ENCODE measurements at regions not wholly inside any gene's neighbourhood (a gene's known extent, or its start where the extent isn't known, plus 50 kb on each side); places are given as distances from the start of the nearest gene placed in this dataset.

- Histone ChIP-seq H3K36me3 (ENCODE audit: insufficient read depth, low read length) (no peaks in the 10 kb centered on the region), H3K27ac (ENCODE audit: low read depth, low read length) (no peak overlapping the region), H2AFZ (ENCODE audit: low read length) (no peak overlapping the region), H3K27me3 (ENCODE audit: insufficient read depth, low read length) (no peaks in the 10 kb centered on the region), H3K4me1 (ENCODE audit: insufficient read depth, low read length) (peaks cover 16% of the 10 kb centered on the region), H4K20me1 (ENCODE audit: insufficient read depth, low read length) (no peaks in the 10 kb centered on the region), H3K79me2 (ENCODE audit: insufficient read depth, low read length) (no peaks in the 10 kb centered on the region), H3K9me3 (ENCODE audit: low read depth, low read length) (no peaks in the 10 kb centered on the region), H3K4me2 (ENCODE audit: insufficient read depth, low read length) (no peak overlapping the region), H3K4me3 (ENCODE audit: insufficient read depth, low read length) (no peak overlapping the region)
- TF ChIP-seq CTCF (IDR thresholded peaks at IDR 0.05; ENCODE audit: extremely low read depth, low read depth, low read length) = no peak
- DNase-seq (ENCODE audit: insufficient read length, low spot score, missing footprints) = no peak
Measured at GRCh38 chrX:10773318-10773717, 152.9 kb upstream of the MID1 start.

- no peak overlapping the region for H3K27ac ChIP-seq (ENCODE audit: low read depth, low read length)
- no peak overlapping the region for H3K4me3 ChIP-seq (ENCODE audit: insufficient read depth, low read length)
- no peak for DNase-seq (ENCODE audit: insufficient read length, low spot score, missing footprints)
- H3K9me3 ChIP-seq (ENCODE audit: low read depth, low read length) = no peaks in the 10 kb centered on the region
- H2AFZ ChIP-seq (ENCODE audit: low read length) = no peak overlapping the region
- no peaks in the 10 kb centered on the region for H3K79me2 ChIP-seq (ENCODE audit: insufficient read depth, low read length)
- no peaks in the 10 kb centered on the region for H4K20me1 ChIP-seq (ENCODE audit: insufficient read depth, low read length)
- H3K4me2 ChIP-seq (ENCODE audit: insufficient read depth, low read length) = no peak overlapping the region
- no peaks in the 10 kb centered on the region for H3K36me3 ChIP-seq (ENCODE audit: insufficient read depth, low read length)
- no peak for TF ChIP-seq CTCF (IDR thresholded peaks at IDR 0.05; ENCODE audit: extremely low read depth, low read depth, low read length)
- no peaks in the 10 kb centered on the region for H3K27me3 ChIP-seq (ENCODE audit: insufficient read depth, low read length)
- H3K4me1 ChIP-seq (ENCODE audit: insufficient read depth, low read length) = no peaks in the 10 kb centered on the region
Measured at GRCh38 chrX:10781847-10782530, 161.6 kb upstream of the MID1 start.

- TF ChIP-seq CTCF (IDR thresholded peaks at IDR 0.05; ENCODE audit: extremely low read depth, low read depth, low read length) = no peak
Measured at GRCh38 chrX:10783451-10783995, 163.1 kb upstream of the MID1 start.

GRCh38 chrX:10787264-10787663 lies 166.9 kb upstream of the MID1 start:
- H3K27ac ChIP-seq (ENCODE audit: low read depth, low read length) = no peak overlapping the region
- no peak overlapping the region for H3K4me3 ChIP-seq (ENCODE audit: insufficient read depth, low read length)
- no peaks in the 10 kb centered on the region for H3K27me3 ChIP-seq (ENCODE audit: insufficient read depth, low read length)
- no peaks in the 10 kb centered on the region for H3K9me3 ChIP-seq (ENCODE audit: low read depth, low read length)
- no peaks in the 10 kb centered on the region for H3K36me3 ChIP-seq (ENCODE audit: insufficient read depth, low read length)
- DNase-seq (ENCODE audit: insufficient read length, low spot score, missing footprints) = no peak
- H2AFZ ChIP-seq (ENCODE audit: low read length) = no peak overlapping the region
- no peaks in the 10 kb centered on the region for H3K4me1 ChIP-seq (ENCODE audit: insufficient read depth, low read length)
- H4K20me1 ChIP-seq (ENCODE audit: insufficient read depth, low read length) = no peaks in the 10 kb centered on the region
- no peaks in the 10 kb centered on the region for H3K79me2 ChIP-seq (ENCODE audit: insufficient read depth, low read length)
- H3K4me2 ChIP-seq (ENCODE audit: insufficient read depth, low read length) = no peak overlapping the region
- no peak for TF ChIP-seq CTCF (IDR thresholded peaks at IDR 0.05; ENCODE audit: extremely low read depth, low read depth, low read length)

More at GRCh38 chrX:10783451-10783995, 163.1 kb upstream of the MID1 start:
- no peaks in the 10 kb centered on the region for H4K20me1 ChIP-seq (ENCODE audit: insufficient read depth, low read length)
- H3K27me3 ChIP-seq (ENCODE audit: insufficient read depth, low read length) = no peaks in the 10 kb centered on the region
- H3K9me3 ChIP-seq (ENCODE audit: low read depth, low read length) = no peaks in the 10 kb centered on the region
- H3K4me2 ChIP-seq (ENCODE audit: insufficient read depth, low read length) = no peak overlapping the region
- no peak overlapping the region for H3K4me3 ChIP-seq (ENCODE audit: insufficient read depth, low read length)
- no peaks in the 10 kb centered on the region for H3K36me3 ChIP-seq (ENCODE audit: insufficient read depth, low read length)
- no peak overlapping the region for H2AFZ ChIP-seq (ENCODE audit: low read length)
- H3K27ac ChIP-seq (ENCODE audit: low read depth, low read length) = no peak overlapping the region
- DNase-seq (ENCODE audit: insufficient read length, low spot score, missing footprints) = no peak
- H3K79me2 ChIP-seq (ENCODE audit: insufficient read depth, low read length) = no peaks in the 10 kb centered on the region
- no peaks in the 10 kb centered on the region for H3K4me1 ChIP-seq (ENCODE audit: insufficient read depth, low read length)
